GM18858 (cell line): ENCODE measurements at regions not wholly inside any gene's neighbourhood (a gene's known extent, or its start where the extent isn't known, plus 50 kb on each side); places are given as distances from the start of the nearest gene placed in this dataset.
"Not testable (repeated sequence)": the region's sequence is repeated elsewhere in the genome, so short reads cannot be mapped to it uniquely, and the experiment has no call there.

Source experiments
- ATAC-seq: cut with Tn5 transposase; IDR thresholded peaks from one replicate; pipeline ENCODE4 v1.9.1; 2021; ENCODE audit not compliant: unreplicated experiment

GRCh38 chr1:99441299-99442095, 177.2 kb downstream of the PLPPR4 start:
- no peak for ATAC-seq

- ATAC-seq: not testable (repeated sequence)
Observed at GRCh38 chr1:99444211-99444927, 180.1 kb downstream of the PLPPR4 start.

- ATAC-seq: no peak
Observed at GRCh38 chr1:99445071-99445470, 180.8 kb downstream of the PLPPR4 start.

GRCh38 chr1:99445486-99445885, 181.2 kb downstream of the PLPPR4 start:
- ATAC-seq: no peak

GRCh38 chr1:99447721-99448120, 183.4 kb downstream of the PLPPR4 start:
- no peak for ATAC-seq

- ATAC-seq: no peak
Observed at GRCh38 chr1:99455760-99456159, 190.2 kb upstream of the PALMD start.

GRCh38 chr1:99456536-99456935, 189.4 kb upstream of the PALMD start:
- ATAC-seq: no peak

GRCh38 chr1:99457381-99458165, 188.3 kb upstream of the PALMD start:
- ATAC-seq: no peak

- ATAC-seq: no peak
Observed at GRCh38 chr1:99461499-99461898, 184.4 kb upstream of the PALMD start.

GRCh38 chr1:99464738-99465137, 181.2 kb upstream of the PALMD start:
- no peak for ATAC-seq

- ATAC-seq: no peak
Observed at GRCh38 chr1:99465176-99465900, 180.6 kb upstream of the PALMD start.

- ATAC-seq: no peak
Observed at GRCh38 chr1:99467645-99468044, 178.3 kb upstream of the PALMD start.

- no peak for ATAC-seq
Observed at GRCh38 chr1:99469550-99469971, 176.4 kb upstream of the PALMD start.

- no peak for ATAC-seq
Observed at GRCh38 chr1:99472893-99473292, 173.0 kb upstream of the PALMD start.

- ATAC-seq: no peak
Observed at GRCh38 chr1:99474350-99474893, 171.5 kb upstream of the PALMD start.

GRCh38 chr1:99476058-99476457, 169.9 kb upstream of the PALMD start:
- ATAC-seq: no peak

GRCh38 chr1:99481391-99481996, 164.4 kb upstream of the PALMD start:
- ATAC-seq: peak; percentile 77

- ATAC-seq: no peak
Observed at GRCh38 chr1:99482286-99482685, 163.6 kb upstream of the PALMD start.

GRCh38 chr1:99482750-99483149, 163.2 kb upstream of the PALMD start:
- ATAC-seq: no peak

GRCh38 chr1:99490031-99490430, 155.9 kb upstream of the PALMD start:
- no peak for ATAC-seq
